RKO (cell line): ENCODE measurements at regions not wholly inside any gene's neighbourhood (a gene's known extent, or its start where the extent isn't known, plus 50 kb on each side); places are given as distances from the start of the nearest gene placed in this dataset.

Experiments used
- DNase-seq: peaks from one replicate; pipeline ENCODE4 v3.0.0-alpha.2; 2016; ENCODE audit warnings: low spot score

DNA sequence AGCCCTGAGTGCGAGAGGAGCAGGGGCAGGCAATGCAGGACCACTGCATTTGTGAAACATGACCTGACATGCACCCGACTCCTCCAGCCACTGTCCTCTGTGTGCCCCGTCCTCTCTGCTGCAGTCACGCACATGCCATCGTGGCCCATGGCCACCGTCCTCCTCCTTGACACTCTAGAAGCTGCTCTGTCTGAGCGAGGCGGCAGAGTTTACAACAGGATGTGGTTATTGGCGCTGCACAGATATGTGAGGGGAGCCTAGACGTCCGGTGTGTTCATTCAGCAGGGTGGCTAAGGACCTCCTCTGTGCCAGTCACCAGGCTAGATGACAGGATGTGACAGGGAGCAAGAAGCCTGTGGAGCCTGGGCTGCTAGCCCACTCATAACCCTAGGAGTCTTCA is 277.8 kb downstream of the FOXO1 start:
- DNase-seq = no peak

DNA sequence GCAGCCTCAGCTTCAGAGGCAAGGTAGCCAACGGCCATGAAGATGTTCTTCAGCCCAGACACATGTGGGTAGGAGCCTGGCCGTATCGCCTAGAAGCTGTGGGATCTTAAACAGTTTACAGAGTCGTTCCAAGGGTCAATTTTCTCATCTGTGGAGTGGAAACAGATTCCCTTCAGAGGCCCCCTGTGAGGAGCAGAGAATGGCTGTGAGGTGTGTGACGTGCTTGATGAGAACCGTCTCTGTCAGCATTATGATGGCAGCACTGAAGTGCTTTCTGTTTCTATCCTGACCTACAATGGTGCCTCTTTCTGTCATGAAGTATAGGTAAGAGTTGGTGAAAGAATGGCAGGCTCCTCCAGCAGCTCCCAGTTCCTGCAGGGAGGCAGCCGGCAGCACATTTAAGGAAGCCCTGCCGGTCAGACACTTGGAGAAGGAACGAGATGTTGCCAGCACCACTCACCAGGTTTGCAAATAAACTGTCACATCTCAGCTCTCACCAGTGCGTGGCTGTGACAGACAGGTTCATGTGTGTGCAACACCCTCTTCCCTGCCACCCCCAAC is 277.3 kb downstream of the FOXO1 start:
- no peak for DNase-seq

DNA sequence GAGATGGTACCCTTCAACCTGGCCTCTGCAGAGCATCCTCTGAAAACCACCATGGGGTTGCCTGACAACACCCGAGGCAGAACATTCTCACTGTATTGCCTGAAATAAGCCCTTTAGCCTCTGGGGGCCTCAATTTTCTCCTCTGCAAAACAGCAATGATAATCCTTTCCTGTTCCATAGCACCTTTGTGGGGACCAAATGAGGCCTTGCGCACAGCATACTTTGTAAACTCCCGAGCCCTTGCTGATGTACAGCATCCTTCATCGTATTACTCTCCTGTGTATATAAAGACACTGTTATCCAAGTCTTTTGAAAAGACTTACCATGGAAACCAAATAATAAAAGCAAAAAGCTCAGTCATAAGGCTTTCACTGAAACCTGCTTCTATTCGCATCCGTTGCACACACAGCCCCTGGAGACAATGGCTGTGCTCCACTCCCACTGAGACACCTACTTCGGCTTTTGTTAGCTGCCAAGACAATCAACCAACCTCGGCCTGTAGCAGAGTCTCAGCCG is 276.0 kb downstream of the FOXO1 start:
- DNase-seq = no peak

DNA sequence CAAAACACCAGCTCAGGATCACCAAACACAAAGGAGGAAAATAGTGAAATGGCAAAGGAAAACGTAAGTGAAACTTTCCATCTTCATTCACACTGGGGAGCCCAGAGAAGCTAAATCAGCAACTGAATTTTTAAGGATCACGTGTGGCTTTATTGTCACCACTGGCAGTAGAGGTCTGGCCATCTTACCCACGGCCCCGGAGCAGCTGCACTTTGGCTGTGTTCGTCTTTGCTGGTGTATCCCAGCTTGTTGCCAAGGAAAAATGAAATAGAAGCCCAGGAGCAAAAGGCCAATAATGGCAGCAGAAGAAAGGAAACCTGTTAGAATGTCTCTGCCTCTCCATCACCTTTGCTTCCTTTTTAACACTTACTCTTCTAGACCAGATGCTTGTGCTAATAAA is 274.7 kb downstream of the FOXO1 start:
- no peak for DNase-seq

DNA sequence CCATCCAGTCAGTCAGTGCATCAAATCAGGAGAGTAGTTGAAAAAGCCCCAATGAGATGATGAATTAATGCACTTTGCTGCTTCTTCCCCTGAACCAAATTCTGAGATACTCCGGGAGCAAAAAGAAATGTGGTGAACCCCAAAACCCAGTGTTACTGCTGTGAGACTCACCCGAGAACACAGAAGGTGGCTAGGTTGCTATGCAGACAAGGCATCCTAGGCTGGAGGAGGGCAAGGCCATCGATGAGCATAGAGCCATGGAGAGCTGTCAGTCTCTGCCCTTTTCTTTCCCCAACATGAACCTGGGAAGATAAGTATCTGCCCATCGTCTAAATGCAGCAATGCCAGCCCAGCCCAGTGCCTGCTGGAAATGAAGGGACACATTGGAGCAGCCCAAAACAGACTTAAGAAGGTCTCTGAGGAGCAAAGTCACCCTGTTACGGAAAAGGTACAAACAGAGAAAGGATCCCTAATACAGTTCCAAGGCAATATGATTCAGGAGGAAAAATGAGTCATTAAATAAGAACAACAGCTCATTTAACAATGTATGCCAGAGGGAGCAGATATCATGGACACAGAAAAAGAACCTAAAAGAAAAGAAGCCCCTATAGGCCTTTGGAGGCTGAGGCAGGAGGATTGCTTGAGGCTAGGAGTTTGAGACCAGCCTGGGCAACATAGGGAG is 272.0 kb downstream of the FOXO1 start:
- no peak for DNase-seq

DNA sequence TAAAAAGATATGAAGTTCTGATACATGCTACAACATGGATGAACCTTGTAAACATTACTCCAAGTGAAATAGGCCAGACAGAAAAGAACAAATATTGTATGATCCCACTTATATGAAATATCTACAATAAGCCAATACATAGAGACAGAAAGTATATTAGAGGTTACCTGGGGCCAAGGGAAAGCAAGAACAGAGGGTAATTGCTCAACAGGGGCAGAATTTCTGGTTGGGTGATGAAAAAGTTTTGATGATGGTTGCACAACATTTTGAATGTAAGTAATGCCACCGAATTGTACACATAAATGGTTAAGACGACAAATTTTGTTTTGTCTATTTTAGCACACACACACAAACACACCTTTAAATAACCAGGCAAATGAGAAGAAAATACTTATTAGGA is 268.4 kb downstream of the FOXO1 start:
- DNase-seq = no peak

DNA sequence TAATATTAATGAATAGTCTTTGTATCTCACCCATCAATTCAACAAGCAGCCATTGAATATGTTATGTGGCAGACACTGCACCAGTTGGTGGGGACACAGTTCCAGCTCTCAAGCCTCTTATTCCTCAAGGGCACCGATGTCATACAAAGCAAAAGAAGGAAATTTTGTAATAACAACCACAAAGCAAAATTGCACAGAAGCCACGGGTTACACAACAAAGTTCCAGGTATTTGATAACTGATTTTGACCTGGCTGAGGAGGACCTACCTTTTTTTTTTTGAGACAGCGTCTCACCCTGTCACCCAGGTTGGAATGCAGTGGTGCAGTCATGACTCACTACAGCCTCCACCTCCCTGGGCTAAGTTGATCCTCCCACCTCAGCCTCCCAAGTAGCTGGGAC is 266.7 kb downstream of the FOXO1 start:
- no peak for DNase-seq

DNA sequence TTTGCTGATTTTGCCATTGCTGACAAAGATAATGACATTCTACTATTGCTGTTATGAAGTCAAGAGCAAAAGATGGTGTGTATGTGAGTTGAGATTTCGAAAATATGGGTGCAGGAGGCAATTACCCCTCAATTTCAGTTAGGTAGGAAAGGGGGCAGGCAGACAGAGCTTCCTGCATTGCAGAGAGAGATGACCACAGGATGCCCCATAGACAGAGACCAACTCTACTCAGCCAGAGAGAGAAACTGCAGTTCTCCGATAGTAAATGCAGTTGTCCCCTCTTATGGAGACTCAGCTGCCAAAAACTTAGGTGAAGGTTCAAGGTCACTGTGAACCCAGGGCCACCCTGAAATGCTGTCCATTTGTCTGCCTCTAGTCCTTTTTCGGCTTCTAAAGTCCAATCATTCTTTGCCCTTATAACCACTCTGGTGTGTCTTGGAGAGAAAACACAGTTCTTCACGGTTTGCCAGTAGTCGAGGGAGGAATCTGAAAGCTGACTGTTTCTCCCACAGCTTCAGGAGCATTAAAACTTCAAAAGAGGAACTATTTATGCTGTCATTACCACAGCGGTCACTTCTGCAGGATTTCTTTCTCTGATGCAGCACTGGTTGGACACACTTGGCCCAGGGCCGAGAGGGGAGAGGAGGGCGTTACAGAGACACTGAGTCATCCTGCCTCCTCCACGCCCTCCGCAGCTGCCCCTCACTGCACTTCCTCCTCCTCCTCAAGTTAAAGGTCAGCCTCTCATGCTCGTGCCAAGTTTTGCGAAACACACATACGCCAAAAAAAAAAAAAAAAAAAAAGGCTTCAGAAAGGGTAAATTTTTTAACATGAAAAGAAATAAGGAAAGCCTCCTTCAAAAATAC is 264.3 kb downstream of the FOXO1 start:
- peak; percentile 70 for DNase-seq

DNA sequence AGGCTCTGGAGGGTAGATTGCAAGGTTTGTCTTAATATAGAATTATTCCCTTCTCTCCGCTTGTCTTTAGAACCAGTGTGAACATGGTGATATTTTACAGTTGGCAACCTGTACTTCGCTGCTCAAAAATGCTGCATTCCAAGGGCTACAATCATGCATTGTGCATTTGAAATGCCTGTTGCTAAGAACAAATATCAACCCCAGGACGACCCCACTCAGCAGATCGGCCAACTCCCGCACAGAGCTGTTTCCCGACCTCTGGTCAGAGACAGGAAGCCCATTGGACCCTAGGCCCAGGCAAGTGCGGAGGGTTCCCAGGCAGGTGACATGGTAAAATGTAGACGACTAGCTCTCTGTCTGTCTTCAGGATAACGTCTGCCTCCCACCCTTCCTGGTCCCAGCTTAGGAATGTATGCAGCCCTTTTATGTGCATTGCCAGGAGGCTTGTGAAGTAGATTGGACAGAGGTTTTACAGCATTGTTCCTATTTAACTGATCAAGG is 263.5 kb downstream of the FOXO1 start:
- no peak for DNase-seq

DNA sequence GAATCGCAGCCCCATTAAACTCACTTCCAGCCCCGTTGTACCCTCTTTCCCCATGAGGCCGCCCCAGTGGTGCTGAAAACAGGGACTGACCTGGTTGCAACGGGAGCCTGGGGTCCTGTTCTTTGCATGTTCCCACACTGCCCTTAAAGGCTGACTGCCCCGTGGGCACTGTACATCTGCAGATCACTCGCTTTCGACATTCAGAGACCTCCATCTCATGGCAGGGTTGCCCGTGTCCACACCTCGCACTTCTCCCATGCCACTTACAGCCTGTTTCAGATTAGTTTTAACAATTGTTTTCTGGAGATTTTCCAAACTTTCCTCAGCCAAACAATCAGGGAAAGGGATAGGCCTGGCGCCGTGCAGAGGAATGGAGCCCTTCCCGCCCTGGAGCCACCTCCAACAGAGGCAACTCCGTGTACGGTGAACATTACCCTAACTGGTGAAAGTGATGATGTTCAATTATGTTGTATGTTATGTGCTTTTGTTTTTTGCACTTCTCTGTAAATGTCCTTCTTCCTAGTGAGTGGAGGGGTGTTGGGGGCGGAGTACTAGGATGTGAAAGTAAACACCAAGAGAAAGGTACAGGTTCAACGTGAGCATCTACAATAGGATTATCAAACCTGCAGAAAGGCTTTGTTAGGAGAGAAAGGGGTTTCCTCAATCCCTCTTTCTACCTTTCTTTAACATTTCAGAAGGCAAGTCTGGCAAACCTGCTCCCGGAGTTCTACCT is 262.8 kb downstream of the FOXO1 start:
- DNase-seq = no peak

DNA sequence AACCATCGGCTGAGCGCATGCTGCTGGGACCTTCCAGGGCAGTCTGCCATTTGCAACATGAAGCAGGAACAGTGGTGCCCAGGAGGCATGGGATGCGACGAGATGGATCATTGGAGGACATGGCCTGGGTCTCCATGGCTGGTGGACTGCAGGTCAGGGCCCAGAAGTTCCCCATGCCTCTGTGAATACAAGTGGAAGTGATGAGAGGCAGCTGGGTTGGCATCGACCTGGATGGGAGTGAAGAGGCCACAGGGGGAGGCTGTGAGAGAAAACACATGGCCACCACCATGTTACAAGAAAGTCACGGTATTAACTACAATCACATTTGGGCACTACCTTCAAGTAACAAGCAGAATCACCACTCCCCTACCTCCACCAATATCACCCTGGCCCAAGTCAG is 262.0 kb downstream of the FOXO1 start:
- no peak for DNase-seq

DNA sequence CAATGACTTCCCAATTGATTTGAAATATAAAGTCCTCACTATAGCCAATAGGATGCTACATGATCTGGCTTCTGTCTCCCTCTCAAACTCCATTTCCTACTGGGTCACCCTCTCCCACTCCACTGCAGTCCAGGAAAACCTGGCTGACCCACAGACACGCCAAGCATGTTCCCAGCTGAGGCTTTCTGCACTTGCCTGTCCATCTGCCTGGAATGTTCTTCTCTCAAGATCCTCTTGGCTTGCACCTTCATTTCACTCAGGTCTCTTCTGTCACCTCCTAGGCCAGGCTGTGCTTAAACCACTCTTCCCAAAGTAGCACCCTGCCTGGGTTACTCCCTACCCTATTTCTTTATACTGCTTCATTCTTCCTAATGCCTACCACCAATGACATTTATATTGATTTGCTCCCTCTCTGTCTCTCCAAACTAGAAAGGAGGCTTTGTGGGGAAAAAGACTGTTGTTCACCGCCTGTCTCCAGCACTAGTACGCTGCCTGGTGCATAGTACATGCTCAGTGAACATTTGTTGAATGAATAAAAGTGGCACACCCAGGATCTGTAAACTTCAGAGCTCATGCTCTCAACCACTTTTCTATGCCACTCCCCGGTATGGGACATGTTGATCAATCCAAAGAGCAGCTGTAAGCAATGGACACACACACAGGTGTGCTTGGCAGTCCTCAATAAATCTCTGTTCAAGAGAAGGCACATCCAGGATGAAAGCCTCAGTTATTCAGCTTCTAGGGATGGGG is 261.3 kb downstream of the FOXO1 start:
- DNase-seq = no peak

DNA sequence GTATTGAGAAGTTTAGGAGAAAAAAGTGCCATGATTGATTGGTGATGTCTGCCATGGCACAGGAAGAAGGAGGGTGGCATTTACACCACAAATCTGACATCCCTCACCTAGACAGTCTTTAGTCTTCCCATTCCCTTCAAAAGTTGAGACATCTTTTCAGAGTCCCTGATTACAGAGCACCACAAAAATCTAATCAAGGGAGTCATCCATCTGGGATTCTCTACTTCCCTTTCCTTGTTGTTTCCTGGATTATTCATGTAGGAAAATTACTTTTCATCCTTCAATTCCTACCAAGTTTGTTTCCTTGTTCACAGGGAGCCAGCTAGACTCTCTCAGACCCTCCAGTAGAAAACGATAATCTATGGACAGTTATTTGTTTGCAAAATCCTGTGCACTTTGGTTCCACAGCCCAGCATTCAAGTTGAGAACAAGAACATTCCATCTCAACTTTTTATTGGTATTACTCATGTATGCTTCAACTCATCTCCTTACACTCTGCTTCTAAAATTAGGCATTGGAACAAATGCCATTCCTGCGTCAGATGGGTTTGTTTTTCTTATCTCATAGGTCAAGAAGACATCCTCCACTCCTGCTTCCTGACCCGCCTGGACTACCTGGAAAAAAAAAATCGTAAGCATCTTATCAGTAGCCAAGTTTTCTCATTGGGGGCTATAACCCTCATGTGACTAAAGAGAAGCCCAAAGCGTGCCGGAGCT is 259.9 kb downstream of the FOXO1 start:
- DNase-seq = no peak

DNA sequence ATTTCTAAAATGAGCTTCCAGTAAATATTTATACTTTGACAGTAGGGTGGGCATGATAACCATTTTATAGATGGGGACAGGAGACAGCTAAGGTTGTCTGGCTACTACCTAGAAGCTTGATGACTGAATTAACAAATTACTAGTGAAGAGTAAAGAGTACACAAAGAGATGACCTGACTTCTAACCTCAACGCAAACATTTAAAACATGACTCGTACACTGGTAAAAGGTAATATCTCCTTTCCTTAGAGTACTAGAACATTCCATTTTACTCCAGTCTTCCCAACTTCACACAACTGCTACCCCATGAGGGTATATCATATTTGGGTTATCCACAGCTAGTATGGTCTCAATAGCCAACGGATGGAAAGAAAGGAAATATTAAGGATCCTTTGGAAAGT is 258.9 kb downstream of the FOXO1 start:
- DNase-seq = no peak

DNA sequence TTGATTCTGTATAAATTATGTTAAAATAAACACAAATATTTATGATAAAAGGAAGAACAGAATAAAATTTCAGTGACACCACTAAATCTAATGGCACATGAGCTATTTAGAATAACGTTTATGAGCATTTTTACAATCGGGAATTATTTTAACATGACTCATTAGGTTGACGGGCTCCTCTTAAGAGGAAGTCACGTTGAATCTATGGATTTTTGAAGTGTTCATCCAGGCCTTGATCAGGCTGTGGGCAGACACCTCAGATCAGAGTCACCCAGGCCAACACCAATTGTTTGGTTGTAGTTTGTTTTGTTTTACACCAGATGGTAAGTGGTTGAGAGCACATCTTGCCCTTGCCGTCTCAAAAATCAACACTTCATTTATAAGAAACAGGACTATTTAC is 257.8 kb downstream of the FOXO1 start:
- DNase-seq = peak; percentile 68

DNA sequence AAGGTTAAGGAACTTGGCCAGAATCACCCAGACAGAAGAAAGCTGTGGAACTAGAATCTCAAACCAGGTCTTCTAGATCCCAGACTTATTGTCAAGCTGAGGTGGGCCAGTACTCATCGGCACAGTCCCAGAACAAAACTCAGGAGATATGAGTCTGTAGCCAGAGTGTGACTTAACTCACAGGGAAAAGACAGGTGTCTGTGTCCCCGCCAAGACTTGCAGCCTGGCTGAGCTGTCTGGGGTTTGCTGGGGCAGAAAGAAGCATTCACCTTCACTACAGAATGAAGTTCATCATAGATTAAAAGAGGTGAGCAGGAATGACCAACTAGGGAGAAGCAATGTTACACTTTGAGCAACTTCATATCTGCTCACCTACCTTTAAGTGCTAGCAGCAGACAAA is 257.2 kb downstream of the FOXO1 start:
- no peak for DNase-seq

DNA sequence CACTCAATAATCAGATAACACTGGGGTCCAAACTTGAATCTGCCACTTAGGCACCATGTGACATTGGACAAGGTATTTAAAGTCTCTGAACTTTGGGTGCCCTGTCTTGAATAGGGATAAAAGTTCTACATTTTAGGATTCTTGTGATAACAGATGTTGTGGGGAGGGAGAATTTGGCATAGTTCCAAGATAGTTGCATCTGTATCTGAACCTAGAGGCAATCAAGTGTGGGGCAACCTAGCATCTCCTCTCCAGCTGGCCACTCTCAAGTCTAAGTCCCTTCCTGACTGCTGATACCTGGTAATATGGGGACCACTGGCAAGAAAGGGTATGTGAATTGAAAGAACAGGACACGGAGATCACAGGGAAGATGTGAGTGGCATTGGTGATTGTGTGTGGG is 256.1 kb downstream of the FOXO1 start:
- no peak for DNase-seq

DNA sequence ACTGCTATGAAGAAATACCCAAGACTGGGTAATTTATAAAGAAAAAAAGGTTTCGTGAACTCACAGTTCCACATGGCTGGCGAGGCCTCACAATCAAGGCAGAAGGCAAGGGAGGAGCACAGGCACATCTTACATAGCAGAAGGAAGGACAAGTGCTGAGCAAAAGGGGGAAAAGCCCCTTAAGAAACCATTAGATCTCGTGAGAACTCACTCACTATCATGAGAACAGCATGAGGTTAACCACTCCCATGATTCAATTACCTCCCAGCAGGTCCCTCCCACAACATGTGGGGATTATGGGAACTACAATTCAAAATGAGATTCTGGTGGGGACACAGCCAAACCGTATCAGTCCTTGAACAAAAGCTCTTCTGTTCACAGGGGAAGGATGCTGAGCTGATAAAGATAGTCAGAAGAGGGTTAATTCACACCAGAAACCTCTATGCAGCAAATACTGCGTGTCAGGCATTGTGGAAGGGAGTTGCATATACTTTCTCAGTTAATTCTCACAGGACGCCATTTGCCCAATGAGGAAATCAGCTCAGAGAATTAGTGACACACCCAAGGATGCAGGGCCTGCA is 246.2 kb downstream of the FOXO1 start:
- DNase-seq = no peak

DNA sequence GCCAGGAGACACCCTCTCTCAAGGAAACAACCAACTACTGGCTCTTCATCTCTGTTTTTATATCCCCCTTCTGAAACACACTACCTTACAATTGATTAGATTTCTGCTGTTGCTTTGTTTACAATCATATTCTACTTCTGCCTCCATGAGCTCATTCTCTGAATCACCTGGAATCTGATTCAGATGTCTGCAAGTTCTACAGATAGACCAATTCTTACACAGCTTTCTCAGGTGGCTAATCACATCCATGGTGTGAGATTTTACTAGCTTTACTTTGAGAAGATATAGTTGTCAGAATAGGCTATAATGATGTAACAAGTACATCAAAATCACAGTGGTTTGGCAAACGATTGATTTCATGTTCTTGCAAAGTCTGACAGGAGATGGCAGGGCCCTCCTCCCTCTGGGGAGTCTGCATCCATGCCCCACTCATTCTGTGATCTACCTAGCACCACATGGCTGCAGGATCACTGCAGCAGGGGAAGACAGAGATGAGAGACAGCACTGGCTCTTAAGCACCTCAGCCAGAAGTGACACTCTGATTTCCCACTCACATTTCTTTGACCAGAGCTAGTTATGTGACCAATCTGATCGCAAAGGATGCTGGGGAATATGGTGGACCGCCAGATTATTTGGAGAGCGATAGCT is 243.7 kb downstream of the FOXO1 start:
- DNase-seq = no peak

DNA sequence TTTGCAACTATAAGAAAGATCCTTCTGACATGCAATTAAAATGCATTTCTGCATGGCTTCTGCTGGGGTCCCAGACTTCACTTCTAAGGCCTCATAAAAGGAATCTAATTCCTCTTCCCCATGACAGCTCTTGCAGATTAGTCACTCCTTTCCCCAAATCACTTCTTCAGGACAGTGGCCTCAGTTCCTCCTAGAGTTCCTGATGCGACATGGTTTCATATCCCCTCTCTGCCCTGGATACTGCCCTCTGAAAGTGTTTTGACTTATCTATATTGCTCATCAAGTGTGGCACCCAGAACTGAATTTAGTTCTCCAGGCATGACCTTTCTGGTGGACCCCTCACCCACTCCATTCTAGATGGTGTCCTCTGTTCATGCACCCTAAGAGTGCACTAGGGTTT is 238.1 kb downstream of the FOXO1 start:
- no peak for DNase-seq
